ENCODE measurements at regions not wholly inside any gene's neighbourhood (a gene's known extent, or its start where the extent isn't known, plus 50 kb on each side); places are given as distances from the start of the nearest gene placed in this dataset.

GRCh38 chr3:88528494-88528893 is 378.7 kb downstream of the C3orf38 start:
- no peak for TF ChIP-seq CTCF (IDR thresholded peaks at IDR 0.05)
- no peak for TF ChIP-seq POLR2A (IDR thresholded peaks at IDR 0.05)
- TF ChIP-seq POLR2AphosphoS5 (IDR thresholded peaks at IDR 0.05): no peak

All from upper lobe of left lung (tissue), 4 donors.